Mucosa of descending colon (tissue), 3 donors: ENCODE measurements at regions not wholly inside any gene's neighbourhood (a gene's known extent, or its start where the extent isn't known, plus 50 kb on each side); places are given as distances from the start of the nearest gene placed in this dataset.

Experiments used
- ATAC-seq: fragments of 200-7000 bp; cut with Tn5 transposase; one replicate; pipeline ENCODE4 v1.9.1; 2020; ENCODE audit warnings: mild to moderate bottlenecking, moderate library complexity
- DNase-seq, 3 donors: peaks; one replicate each; pipeline ENCODE4 v3.0.0-alpha.2; 2020
- H3K36me3 ChIP-seq: fragments of 200-600 bp; one replicate; pipeline ENCODE4 v1.8.0; 2021; ENCODE audit warnings: low read depth, mild to moderate bottlenecking
- H3K4me1 ChIP-seq: fragments of 200-600 bp; one replicate; pipeline ENCODE4 v1.8.0; 2021; ENCODE audit warnings: low read depth, mild to moderate bottlenecking
- H3K4me3 ChIP-seq: fragments of 200-600 bp; one replicate; pipeline ENCODE4 v1.8.0; 2021; ENCODE audit warnings: mild to moderate bottlenecking
- H3K9me3 ChIP-seq: fragments of 200-600 bp; one replicate; pipeline ENCODE4 v1.8.0; 2021; ENCODE audit warnings: mild to moderate bottlenecking
- intact Hi-C, 2 donors: fragments of 100-400 bp; cut with DNase I in 1 of 2; cut with micrococcal nuclease in 1 of 2; formaldehyde crosslinking; loops; one replicate each; pipeline versions ENCODE4 v1.11.0 to v1.11.1; 2022; cut with DNase I, micrococcal nuclease
- TF ChIP-seq, protein P1 (sequence below): fragments of 200-600 bp; IDR thresholded peaks from one replicate; pipeline ENCODE4 v1.8.0; 2022; ENCODE audit warnings: antibody characterized with exemption, mild to moderate bottlenecking
- donor health status: DM: no; HTN: no; CAD: no; lungs with moderate emphysema.
- donor health status: DM: no; HTN: no; CAD: no.
- donor health status: DM: no; HTN: yes; CAD: no.

DNA sequence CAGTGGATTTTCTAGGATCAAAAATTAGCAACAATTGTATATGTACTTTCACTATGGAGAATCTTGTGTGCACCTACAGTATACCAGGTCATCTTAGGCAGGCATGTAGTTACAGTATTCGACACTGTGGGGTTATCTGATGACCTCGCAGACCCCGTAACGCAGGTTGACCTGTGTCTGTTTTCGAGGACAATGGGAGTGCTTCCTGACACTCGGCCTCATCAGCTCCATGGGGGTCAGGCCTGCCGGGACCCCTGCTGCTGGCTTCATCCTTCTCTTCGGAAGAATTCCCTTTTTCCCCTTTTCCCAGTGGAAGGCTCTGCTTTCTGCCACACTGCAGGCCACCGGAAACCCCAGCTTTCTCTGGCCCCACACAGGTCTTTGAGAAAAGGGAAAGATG lies 102.8 kb upstream of the TMEM18 start:
- no peaks in the 10 kb centered on the region for H3K36me3 ChIP-seq
- no peaks in the 10 kb centered on the region for H3K4me1 ChIP-seq
- ATAC-seq, result no peak
- TF ChIP-seq, protein P1, sequence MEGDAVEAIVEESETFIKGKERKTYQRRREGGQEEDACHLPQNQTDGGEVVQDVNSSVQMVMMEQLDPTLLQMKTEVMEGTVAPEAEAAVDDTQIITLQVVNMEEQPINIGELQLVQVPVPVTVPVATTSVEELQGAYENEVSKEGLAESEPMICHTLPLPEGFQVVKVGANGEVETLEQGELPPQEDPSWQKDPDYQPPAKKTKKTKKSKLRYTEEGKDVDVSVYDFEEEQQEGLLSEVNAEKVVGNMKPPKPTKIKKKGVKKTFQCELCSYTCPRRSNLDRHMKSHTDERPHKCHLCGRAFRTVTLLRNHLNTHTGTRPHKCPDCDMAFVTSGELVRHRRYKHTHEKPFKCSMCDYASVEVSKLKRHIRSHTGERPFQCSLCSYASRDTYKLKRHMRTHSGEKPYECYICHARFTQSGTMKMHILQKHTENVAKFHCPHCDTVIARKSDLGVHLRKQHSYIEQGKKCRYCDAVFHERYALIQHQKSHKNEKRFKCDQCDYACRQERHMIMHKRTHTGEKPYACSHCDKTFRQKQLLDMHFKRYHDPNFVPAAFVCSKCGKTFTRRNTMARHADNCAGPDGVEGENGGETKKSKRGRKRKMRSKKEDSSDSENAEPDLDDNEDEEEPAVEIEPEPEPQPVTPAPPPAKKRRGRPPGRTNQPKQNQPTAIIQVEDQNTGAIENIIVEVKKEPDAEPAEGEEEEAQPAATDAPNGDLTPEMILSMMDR, result no peak
- H3K9me3 ChIP-seq, result no peaks in the 10 kb centered on the region
- no peak for DNase-seq
- no peak overlapping the region for H3K4me3 ChIP-seq
- intact Hi-C loops, result no loop called here

DNA sequence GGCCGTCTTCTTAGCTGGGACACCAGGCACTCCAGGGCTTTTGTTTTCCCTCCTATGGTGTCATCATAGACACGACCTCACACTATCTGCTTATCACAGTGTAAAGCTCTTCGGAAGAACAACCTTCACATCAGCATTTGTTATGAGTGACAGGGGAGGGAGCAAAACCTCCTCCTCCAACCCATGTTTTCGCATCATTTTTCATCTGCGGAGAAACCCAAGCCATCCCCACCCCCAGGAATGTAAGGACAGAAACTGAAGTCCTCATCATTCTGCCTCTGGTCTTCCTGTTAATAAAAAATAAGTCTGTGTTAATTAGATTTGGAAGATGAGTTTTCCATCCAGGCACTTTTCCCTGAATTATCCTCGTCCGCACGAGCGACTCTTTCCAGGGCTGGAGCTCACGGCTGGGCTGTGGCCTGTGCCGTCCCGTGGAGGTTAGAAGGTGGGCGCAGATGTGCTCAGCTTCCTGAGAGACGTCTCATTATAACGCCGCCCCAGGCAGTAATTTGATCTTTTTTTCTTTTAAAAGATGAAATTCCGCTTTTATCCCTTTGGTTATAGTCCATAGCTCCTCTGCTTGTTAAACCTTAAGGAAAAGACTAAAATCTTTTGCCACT lies 101.6 kb upstream of the TMEM18 start:
- intact Hi-C loops, result no loop called here
- Histone ChIP-seq H3K36me3 (no peaks in the 10 kb centered on the region), H3K4me3 (no peak overlapping the region), H3K4me1 (no peaks in the 10 kb centered on the region), H3K9me3 (no peaks in the 10 kb centered on the region)
- TF ChIP-seq, protein P1, result no peak
- ATAC-seq (no peak), DNase-seq (no peak)

DNA sequence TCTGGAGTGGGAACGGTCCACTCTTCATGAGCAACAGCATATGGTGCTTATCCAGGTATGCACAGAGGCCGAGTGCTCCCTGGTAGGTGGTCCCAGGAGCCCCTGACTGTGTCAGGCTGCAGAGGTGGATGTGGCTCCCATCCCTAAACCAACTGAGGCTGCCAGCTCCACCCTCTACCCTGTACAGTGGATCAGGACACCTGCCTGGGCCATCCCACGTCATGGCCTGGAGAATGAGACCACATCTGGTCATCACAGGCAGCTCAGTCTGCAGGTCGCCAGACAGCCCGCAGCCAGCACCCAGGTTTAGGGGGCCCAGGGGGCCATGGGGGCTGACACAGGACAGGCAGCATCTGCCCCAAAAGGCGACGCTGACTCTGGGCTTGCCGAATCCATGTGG lies 100.3 kb upstream of the TMEM18 start:
- ATAC-seq, result no peak

DNA sequence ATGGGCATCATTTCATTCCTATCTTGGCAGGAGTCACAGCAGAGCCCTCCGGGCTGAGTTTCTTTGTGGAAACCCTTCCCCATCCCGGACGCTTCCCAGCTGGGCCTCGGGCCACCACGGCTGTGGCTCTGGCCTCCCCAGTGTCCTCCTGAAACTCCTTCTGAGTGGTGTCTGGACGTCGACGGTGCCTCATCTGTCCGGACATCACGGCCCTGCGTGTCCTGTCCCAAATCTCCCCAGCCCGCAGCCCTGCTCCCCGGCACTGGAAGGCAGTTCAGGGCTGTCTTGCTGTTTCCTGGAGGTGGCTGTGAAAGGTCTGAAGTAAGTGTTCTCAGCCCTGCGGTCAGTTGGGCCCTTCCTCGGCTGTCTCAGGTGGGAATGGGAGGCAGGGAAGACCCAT lies 99.8 kb upstream of the TMEM18 start:
- ATAC-seq, result no peak

More for the DNA sequence above, 100.3 kb upstream of the TMEM18 start:
- H3K36me3 ChIP-seq, result no peaks in the 10 kb centered on the region
- DNase-seq, result no peak
- no peaks in the 10 kb centered on the region for H3K9me3 ChIP-seq
- TF ChIP-seq, protein P1, result no peak
- intact Hi-C loops, result no loop called here
- no peaks in the 10 kb centered on the region for H3K4me1 ChIP-seq
- no peak overlapping the region for H3K4me3 ChIP-seq

DNA sequence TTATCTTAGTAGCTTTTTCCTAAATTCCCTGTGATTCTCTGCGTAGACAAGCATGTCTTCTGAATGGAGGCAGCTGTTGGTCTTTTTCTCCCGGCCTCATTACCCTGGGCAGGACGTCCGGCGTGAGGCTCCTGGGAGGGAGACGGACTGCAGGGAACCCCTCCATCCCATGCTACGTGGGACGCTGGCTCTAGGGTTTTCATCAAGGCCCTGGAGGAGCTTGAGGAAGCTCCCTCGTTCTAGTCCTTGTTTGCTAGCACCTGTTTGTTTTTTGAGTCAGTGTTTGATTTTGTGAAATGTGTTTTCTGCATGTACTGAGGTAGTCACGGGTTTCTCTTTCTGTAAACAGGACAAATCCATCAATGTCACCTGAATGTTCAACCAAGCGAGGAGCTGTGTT lies 99.3 kb upstream of the TMEM18 start:
- TF ChIP-seq, protein P1, result no peak
- intact Hi-C loops, result no loop called here
- H3K4me3 ChIP-seq, result no peak overlapping the region
- H3K9me3 ChIP-seq, result no peaks in the 10 kb centered on the region
- DNase-seq (no peak), ATAC-seq (no peak)
- no peaks in the 10 kb centered on the region for H3K4me1 ChIP-seq
- H3K36me3 ChIP-seq, result no peaks in the 10 kb centered on the region

More for the DNA sequence above, 99.8 kb upstream of the TMEM18 start:
- Histone ChIP-seq H3K9me3 (no peaks in the 10 kb centered on the region), H3K36me3 (no peaks in the 10 kb centered on the region), H3K4me1 (no peaks in the 10 kb centered on the region), H3K4me3 (no peak overlapping the region)
- intact Hi-C loops, result no loop called here
- TF ChIP-seq, protein P1, result no peak
- DNase-seq, result no peak

DNA sequence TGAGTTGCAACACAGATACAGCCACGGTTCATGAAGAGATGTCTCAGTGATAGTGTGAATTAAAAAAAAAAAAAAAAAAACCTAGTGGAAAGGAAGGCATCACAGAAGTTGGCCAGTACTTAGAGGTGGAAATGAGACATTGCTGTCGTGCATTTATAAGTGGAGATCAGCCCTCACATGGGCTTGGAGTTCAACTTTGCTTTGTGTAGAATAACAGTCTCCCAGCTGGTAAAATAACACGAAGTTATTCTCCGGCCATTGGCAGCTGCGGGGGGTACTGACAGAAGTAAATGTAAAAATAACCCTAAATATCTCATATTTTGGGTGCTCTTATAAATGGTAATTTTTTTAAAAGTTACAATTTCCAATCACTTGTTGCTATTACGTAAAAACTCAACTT lies 98.8 kb upstream of the TMEM18 start:
- no peaks in the 10 kb centered on the region for H3K36me3 ChIP-seq
- no peaks in the 10 kb centered on the region for H3K4me1 ChIP-seq
- TF ChIP-seq, protein P1, result no peak
- intact Hi-C loops, result no loop called here
- no peaks in the 10 kb centered on the region for H3K9me3 ChIP-seq
- DNase-seq (no peak), ATAC-seq (no peak)
- H3K4me3 ChIP-seq, result no peak overlapping the region
